GM21717 (cell line): ENCODE measurements at regions not wholly inside any gene's neighbourhood (a gene's known extent, or its start where the extent isn't known, plus 50 kb on each side); places are given as distances from the start of the nearest gene placed in this dataset.
"Not testable (repeated sequence)": the region's sequence is repeated elsewhere in the genome, so short reads cannot be mapped to it uniquely, and the experiment has no call there.

Source experiments
- ATAC-seq: cut with Tn5 transposase; IDR thresholded peaks from one replicate; pipeline ENCODE4 v1.9.1; 2021; ENCODE audit warnings: mild to moderate bottlenecking, moderate library complexity; ENCODE audit not compliant: unreplicated experiment

DNA sequence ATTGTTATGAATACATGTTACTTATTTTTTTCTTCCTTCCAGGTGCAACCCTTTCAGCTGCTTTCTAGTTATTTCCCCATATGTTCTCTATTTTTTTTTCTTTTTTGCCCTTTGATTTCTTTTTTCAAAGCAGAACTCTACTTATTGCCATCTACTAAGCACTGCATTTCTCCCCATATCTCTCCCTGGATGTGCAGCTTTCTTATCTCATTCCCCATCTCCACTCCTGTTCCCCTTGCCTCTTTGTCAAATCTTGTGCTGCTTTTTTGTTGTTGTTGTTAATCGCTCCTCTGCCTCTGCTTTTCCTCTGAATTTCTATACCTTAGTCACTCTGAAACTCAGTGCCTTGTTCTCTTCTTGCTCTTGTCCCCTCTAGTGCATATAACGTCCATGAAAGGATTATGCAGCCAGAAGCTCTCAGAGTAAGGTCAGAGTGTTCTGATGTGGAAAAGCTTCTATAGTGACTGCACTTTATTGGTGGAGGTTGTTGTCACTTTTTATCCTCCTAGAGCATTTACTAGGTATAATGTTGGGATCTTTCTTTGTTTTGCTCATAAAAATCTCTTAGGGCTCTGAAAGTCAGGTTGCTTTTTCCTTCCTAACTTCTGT is 51.1 kb upstream of the JADE1 start:
- no peak for ATAC-seq

DNA sequence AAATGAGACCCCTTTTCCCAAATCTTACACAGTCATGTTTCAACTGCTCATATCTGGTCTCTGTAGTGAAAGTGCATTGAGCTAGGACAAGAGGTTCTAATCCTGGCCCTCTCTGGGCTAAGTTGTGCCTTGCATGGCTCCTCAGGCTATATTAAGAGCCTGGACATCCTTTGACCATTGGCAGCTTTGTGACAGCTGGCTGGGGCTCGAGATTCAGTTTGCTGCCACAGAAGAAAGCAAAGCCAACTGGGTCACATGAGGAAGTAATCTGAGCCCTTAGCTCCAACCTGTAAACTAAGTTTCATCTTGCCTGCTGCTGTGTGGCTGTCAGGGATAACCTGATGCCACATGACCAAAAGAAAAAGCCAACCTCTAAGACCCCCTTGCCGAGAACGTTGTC is 51.8 kb upstream of the JADE1 start:
- no peak for ATAC-seq

DNA sequence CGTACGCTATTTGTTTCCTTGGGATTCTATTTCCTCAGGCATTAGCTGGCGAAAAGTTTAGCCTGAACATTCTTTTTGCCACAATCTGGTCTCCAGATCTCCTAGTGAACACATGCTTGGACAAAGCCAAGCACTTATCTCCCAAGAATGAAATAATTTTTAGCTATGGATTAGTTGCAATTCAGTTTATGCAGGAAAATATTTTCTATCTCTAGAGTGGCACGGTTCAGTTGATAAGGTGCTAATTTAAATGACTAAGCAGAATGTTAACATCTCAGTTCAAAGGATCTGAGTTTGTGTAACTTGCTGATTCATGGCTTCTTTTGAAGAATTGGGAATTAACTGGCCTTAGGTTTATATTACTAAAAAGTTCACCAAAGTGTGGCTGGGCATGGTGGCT is 58.1 kb upstream of the JADE1 start:
- no peak for ATAC-seq

DNA sequence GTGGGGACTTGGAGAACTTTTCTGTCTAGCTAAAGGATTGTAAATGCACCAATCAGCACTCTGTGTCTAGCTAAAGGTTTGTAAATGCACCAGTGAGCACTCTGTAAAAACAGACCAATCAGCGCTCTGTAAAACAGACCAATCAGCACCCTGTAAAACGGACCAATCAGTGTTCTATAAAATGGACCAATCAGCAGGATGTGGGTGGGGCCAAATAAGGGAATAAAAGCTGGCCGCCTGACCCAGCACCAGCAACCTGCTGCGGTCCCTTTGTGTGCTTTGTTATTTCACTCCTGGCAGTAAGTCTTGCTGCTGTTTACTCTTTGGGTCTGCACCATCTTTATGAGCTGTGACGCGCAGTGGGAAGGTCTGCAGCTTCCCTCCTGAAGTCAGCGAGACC is 67.8 kb upstream of the JADE1 start:
- ATAC-seq, result not testable (repeated sequence)

DNA sequence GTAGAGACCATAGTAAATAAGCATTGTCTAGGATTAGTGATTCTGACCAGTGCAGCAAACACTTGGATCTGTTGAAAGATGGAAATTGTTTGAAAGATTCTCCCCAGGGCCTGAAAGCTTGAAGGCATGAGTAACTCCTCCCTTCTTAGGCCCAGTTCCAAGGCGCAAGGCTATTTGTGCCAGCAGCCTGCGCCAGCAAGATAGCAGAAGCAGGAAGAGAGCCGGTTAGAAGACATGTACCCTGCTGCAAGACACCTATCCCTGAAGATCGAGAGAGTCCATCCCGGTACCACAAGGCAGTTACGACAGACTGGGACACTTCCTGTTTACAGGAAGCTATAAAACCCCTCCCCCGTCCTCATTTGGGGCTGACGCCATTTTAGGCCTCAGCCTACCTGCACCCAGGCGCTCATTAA is 72.4 kb upstream of the JADE1 start:
- no peak for ATAC-seq

DNA sequence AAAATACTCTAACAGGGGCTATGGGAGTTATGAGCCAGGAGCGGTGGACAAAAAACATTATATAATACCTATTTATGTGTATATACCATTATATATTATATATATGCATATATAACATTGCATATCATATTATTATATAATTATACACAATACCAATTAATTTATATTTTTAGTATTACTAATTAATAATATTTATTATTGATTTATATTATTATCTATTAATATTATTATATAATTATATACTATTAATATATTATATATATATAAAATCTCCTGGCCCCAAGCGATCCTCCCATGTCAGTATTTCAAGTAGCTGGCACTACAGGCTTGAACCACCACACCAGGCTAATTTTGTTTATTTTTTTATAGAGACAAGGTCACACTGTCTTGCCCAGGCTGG is 73.8 kb upstream of the JADE1 start:
- ATAC-seq, result no peak

DNA sequence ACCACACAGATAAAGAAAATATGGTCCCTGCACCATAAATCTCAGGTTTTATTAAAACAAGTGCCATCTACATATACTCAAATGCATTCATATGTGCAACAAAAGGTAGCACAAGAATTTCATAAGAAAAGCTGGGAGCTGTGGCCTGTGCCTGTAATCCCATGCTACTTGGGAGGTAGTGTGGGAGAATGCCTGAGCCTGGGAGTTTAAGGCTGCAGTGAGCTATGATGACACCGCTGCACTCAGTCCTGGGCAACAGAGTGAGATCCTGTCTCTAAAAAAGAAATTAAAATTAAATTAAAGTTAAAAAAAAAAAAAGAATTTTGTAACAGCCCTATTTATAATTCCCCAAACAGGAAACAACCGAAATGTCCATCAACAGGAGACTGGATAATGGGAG is 81.3 kb upstream of the JADE1 start:
- no peak for ATAC-seq

DNA sequence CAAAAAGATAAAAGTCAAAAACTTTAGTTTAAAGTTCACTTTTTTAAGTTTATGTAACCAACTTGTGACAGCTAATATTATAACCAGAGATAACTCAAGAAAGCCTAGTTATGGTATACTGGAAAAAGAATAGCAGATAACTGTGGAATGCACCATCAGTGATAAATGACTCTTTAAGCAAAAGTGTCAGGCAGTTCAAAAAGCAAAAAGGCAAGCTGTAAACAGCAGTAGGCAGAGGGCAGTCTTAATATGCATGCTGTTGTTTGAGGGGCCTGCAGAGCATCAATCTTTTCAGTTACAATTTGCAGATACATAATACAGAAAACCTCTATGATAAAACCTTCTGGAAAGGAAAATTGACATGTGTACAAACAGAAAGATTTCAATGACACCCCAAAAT is 81.8 kb upstream of the JADE1 start:
- ATAC-seq, result no peak

DNA sequence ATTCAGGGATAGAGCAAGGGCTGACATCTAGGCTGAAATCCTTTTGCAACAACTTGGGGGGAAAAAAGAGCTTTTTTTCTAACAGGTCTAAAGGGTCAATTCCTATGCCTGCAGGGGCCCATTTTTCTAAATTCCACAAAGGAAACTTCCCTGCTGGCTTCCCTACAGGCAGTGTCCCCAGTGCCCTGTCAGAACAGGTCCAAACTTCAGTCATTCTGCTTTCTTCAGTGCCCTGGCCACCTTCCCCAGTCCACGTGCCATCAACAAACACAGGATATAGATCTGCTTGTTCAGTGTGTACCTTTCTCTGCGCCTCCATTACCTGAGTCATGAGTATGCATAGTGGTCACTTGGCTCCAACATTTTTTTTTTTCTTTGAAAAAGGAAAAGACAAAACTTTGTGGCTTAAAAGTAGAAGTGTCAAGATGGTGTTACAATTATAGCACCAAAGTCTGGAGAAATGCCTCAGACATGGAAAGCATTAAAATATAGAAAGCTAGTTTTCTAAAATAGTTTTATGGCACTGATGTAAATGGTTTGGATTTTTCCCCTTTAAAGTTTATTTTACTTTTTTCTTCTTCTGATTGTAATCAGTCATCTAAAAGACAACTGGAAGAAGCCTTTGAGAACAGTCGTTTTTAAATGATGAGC is 84.0 kb upstream of the JADE1 start:
- ATAC-seq, result no peak

DNA sequence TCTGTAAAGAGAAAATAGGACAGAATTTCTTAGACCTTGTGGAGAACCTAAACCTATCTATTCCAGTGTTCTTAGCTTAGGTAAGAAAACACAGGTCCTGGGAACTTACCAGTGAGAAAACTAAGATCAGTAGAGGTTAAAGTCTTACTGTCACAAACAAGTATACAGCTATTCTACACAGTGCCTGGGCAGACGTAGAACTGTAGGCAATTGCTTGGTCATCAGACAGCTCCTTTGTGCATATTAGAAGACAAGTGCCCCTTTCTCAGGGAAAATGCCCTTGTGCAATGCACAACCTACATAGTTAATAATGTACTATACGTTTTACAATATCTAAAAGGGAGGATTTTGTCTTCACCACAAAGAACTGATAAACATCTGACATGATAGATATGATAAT is 86.6 kb upstream of the JADE1 start:
- no peak for ATAC-seq

DNA sequence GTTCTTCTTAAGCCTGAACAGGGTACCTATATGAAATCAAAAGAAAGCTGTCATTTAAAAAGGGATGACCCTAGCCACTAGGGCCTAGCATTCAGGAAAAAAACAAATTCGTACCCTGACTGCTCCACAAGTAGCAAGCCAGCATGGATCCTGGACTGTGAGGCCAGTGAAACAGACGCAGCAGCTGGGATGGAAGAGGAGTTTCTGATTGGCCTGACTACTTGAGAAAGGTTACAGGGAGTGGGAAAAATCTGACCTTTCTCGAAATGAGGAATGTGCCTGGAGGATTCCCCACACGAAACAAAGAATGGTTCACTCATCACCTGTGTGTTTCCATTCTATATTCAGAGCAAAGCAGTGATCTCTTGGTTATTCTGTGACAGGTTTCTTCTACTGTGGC is 87.6 kb upstream of the JADE1 start:
- no peak for ATAC-seq

DNA sequence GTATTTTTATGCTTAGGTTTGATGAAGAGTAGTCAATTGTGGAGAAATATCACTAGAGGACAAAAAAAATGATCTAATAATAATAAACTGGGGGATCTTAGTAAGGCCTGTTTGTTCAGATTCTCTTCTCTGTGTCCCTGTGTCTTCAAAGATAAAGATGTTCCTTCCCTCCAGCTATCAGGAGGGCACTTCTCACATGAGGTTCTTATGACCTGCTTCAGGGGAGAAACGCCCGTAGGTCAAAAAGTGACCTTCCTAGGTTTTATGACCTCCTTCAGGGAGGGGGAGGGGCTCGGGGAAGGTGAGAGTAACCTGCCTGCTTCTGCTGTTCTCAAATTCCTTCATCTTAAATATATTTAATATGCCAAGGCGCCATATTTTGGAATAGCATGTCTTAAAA is 89.2 kb upstream of the JADE1 start:
- no peak for ATAC-seq

DNA sequence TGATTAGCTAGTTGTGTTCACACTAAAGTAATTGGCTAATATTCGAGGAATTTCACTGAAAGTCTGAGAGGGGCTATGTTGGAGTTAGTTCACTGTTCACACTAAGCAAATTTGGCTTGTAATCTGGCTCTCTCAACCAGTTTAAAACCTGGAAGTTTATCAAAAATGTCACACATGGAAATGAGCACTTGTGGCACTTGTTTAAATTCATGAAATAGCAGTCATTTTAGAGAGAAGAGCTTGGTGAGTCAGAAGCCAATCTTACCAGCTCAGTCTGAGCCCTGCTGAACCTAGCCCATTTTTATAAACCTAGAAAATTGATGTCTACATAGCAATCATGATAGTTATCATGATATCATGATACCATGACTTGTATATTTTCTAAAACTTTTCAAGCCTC is 90.7 kb upstream of the JADE1 start:
- no peak for ATAC-seq

DNA sequence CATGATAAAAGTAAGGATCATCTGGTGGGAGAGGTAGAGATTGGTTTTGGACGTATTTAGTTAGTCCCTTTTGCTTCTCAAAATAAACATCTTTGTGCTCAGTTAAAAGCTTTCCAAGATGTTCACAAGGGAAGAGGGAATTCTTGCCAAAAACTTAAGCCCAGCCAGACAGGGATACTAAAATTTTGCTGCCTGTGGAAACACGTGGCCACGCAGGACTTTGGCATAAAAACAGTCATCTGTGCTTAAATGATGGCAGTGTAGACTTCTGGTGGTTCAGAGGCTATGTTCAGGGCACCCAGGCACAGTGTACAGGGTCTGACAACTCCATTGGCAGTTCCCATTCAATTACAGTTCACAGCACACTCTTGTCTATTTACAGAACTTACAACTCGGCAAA is 93.2 kb upstream of the JADE1 start:
- ATAC-seq, result no peak

DNA sequence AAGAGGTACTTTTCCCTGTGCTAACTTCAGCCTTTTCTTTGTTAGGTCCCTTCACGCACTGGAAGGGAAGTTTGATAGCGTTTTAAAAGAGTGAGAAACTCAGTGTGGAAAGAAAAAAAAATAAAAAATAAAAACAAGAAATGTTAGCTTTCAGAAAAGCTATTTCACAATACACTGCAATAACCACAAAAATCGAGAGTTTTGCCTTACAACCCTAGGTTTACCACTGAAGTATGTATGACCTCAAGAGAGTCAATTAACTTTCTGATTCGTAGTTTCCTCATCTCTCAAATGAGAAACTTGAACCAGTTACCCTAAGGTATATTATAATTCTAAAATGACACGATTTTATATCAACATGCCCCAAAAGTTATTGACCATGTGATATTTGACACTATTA is 93.9 kb upstream of the JADE1 start:
- ATAC-seq, result no peak

DNA sequence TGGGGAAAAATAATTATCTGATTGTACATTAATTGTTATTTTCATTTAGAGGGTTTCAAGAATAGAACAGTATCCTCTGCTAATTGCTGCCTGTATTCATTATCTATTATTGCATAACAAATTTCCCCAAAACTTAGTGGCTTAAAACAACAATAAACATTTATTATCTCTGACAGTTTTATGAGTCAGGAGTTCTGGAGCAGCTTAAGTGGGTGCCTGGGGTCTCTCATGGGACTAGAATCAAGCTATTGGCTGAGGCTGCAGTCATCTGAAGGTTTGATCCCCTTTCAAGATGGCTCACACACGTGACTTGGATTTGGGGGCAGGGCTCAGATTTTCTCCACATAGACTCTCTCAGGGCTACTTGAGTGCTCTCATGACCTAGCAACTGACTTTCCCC is 98.1 kb upstream of the JADE1 start:
- ATAC-seq, result no peak

DNA sequence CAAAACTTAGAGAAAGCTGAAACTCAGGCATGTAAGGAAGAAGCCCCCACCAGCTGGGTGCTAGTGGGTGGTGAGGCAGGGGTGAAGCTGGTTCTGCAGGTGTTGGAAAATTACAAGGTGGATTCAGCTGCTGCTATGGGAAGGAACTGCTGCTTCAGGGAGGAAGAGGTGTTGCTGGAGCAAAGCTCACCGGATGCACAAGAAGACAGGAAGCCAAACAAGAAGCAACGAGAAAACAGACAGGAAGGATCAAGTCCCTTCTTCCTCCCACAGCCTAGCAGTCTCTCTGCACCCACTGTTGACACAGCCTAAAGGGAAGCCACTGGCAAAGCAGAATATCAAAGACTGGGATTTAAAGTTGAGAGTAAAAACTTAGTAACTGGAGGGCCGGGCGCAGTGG is 100.2 kb upstream of the JADE1 start:
- no peak for ATAC-seq

DNA sequence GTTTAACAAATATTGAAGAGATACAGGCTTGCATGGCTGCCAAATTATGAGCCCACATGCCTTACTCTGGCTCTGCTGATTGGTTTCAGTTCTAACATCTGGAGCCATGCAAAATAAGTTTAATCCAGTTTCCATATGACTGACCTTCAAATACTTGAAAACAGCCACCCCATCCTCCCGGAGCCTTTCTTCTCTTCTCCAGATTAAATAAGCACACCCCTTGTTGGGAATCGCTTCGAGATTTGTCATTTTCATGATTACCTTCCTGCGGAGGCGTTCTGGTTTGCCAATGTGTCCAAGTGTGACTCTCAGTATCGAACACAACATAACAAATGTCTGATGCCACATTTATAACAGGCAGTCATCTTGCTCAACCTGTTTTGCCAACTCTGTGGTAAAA is 101.6 kb upstream of the JADE1 start:
- no peak for ATAC-seq

DNA sequence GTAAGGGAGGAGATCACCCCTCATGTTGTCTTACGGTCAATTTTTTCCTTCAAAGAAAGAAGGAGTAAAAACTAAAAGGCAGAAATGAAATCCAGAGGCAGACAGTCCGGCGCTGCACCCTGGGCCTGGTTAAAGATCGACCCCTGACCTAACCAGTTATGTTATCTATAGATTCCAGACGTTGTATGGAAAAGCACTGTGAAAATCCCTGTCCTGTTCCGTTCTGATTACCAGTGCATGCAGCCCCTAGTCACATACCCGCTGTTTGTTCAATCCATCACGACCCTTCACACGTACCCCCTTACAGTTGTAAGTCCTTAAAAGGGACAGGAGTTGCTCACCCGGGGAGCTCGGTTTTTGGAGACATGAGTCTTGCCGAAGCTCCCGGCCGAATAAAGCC is 105.6 kb upstream of the JADE1 start:
- ATAC-seq, result no peak

DNA sequence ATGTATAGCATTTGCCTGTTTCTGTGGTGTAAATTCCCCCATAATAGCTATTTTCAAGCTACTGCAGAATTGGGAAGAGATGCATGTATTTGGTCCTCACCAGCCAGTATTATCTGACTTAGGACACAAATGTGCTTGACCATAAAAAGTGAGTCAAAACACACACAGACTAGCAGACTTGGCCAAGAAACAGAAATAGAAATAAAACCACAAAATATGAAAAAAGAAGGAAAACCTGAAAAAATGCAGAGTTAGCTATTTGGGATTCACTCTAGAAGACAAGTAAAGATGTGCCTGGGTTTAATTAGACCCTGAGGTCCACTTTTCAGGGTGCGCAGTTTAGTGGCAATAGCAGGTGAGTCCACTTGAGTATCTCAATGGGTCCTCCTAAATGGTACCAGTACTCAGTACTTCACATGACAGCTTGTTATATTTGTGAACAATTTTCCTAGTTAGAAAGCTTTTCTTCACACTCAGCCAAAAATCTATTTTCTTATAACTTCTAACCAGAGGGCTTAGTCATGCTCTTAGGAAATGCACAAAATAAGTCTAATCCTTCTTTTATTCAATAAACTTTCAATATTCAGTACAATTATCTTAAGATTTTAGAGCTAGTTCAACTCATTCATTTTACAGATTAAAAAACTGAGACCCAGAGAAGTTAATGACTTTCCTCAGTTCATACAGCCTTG is 108.7 kb upstream of the JADE1 start:
- ATAC-seq, result no peak

DNA sequence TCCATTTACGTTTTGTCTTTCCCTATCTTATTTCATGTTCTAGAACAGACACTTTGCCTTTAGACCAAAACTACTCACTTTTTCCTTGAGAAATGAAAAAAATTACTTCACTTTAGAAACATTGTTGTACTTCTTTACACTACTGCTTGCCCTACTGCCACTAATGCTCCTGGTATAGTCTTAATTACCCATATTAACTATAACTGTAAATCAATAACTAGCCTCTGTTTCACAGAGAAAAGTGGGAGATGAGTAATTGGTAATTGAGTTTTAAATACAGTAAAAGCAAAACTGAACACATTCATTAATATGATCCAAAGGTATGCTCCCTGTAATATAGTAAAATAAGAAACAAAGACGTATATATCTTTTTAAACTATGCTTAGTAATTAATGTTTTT is 111.1 kb upstream of the JADE1 start:
- ATAC-seq, result no peak

DNA sequence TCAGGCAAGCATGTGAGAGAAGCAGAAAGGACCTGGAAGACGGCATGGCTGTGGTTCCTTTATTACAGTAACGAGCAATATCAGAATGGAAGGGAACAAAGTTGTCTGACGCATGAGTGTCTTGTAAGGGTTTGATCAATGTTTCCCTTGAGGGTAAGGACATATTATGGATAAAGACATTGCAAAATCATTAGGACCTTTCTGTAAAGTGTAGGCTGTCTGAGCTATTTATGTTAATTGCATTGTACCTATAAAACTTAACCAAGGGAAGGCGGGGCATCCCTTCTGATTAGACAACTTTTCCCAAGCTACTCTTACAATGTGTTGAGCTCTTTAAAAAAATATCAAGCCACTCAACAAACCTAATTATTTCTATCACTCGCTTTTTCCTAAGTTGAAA is 112.2 kb upstream of the JADE1 start:
- no peak for ATAC-seq

DNA sequence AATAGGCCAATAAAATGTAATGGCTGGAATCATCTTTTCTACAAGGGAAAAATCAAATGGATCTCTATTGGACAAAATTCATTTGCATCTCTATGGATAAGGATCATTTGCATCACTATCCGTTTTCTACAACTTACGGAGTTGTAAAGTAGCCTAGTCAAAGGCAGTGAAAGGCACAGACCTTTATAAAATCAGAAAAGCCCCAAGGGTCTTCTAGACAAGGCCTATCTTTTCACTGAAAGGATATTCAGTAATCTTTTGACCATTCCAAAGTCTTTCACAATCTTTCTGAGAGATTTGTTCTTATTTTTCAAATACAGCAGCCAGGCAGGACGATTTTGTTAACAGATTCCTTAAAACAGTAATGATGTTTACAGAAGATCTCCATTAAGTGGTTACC is 119.5 kb upstream of the JADE1 start:
- ATAC-seq, result no peak
